GM12878 (cell line): ENCODE measurements at regions not wholly inside any gene's neighbourhood (a gene's known extent, or its start where the extent isn't known, plus 50 kb on each side); places are given as distances from the start of the nearest gene placed in this dataset.

Source experiments
- CTCF ChIP-seq, 3 experiments: IDR thresholded peaks in 2 of 3; conservative IDR thresholded peaks in 1 of 3; 2 replicates each; pipeline ENCODE4 v1.5.1; 2011; ENCODE audit warnings: low read depth in 3 of 3, low read length in 3 of 3, mild to moderate bottlenecking in 3 of 3, control low read depth in 2 of 3, moderate library complexity in 2 of 3, inconsistent platforms in 1 of 3, mixed read lengths in 1 of 3; ENCODE audit not compliant: control insufficient read depth in 2 of 3, insufficient read depth in 1 of 3; ENCODE audit errors: extremely low read depth in 1 of 3
- FOXM1 ChIP-seq: IDR thresholded peaks from 2 replicates; pipeline ENCODE4 v1.6.1; 2012; ENCODE audit warnings: low read depth, mild to moderate bottlenecking, inconsistent platforms, low read length, moderate library complexity
- MAX ChIP-seq: IDR thresholded peaks from 2 replicates; pipeline ENCODE4 v1.6.1; 2012; ENCODE audit warnings: low read depth, low read length, improper control_type of control experiment
- POLR2AphosphoS5 ChIP-seq: IDR thresholded peaks from 2 replicates; pipeline ENCODE4 v1.6.1; 2011; ENCODE audit warnings: mild to moderate bottlenecking, low read length, inconsistent platforms
- SMAD1 ChIP-seq: fragments of 450-650 bp; IDR thresholded peaks from 2 replicates; pipeline ENCODE4 v1.6.1; 2018; ENCODE audit warnings: mild to moderate bottlenecking, low read depth; ENCODE audit not compliant: partially characterized antibody
- SRF ChIP-seq, 2 experiments: IDR thresholded peaks; 2 replicates each; pipeline ENCODE4 v1.6.1; 2011; ENCODE audit warnings: low read depth in 2 of 2, low read length in 2 of 2, mild to moderate bottlenecking in 1 of 2, moderate library complexity in 1 of 2
- TF ChIP-seq, protein P1 (sequence below): IDR thresholded peaks from 2 replicates; pipeline ENCODE4 v1.6.1; 2012; ENCODE audit warnings: low read length, inconsistent platforms

DNA sequence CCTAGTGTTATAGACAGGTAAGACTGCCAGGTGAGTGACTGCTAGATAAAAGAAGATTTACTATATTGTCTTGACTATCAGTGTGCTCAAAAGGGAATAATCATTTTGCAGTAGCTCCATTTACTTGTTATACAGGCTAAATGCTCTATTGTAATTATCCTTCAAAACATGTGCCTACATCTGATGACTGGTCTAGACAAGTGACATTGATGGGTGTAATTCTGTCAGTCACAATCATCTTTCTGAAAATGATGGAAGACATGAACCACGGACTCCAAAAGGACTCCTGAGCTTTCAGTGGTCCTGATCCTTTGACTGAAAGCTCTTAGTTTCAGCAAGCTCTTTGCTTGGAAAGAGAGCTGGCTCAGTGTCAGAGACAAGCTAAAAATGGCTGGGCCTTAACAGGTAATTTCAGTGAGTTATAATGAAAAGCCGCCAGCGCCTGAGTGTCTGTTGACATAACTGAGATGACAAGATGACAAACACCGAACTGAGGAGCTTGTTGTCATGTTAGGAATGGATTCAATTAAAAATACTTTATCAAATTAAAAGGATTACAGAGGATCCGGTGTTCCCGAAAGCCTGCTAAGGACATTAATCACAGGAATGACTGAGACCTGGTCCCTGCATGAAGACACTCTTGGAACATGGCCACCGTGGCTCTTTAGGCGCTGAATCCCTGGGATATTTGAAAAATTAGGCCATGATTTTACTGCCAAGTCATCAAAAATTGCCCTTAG lies 141.7 kb downstream of the CMPK2 start:
- no peak for TF ChIP-seq MAX
- no peak for TF ChIP-seq FOXM1
- TF ChIP-seq, protein P1, sequence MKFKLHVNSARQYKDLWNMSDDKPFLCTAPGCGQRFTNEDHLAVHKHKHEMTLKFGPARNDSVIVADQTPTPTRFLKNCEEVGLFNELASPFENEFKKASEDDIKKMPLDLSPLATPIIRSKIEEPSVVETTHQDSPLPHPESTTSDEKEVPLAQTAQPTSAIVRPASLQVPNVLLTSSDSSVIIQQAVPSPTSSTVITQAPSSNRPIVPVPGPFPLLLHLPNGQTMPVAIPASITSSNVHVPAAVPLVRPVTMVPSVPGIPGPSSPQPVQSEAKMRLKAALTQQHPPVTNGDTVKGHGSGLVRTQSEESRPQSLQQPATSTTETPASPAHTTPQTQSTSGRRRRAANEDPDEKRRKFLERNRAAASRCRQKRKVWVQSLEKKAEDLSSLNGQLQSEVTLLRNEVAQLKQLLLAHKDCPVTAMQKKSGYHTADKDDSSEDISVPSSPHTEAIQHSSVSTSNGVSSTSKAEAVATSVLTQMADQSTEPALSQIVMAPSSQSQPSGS, result no peak
- TF ChIP-seq POLR2AphosphoS5, result no peak
- no peak for TF ChIP-seq SRF (IDR thresholded peaks at IDR 0.05; ENCODE audit: low read depth in 2 of 2, low read length in 2 of 2)
- TF ChIP-seq CTCF (IDR thresholded peaks at IDR 0.05 in 2 of 3, conservative IDR thresholded peaks at IDR 0.05 in 1 of 3; ENCODE audit: control insufficient read depth in 2 of 3, extremely low read depth in 1 of 3, insufficient read depth in 1 of 3, low read depth in 3 of 3, low read length in 3 of 3), result no peak
- no peak for TF ChIP-seq SMAD1
